SH-SY5Y (cell line): ENCODE measurements at regions not wholly inside any gene's neighbourhood (a gene's known extent, or its start where the extent isn't known, plus 50 kb on each side); places are given as distances from the start of the nearest gene placed in this dataset.

ENCODE experiments used
- GATA2 ChIP-seq: IDR thresholded peaks from 2 replicates; pipeline ENCODE4 v1.6.1; 2011; ENCODE audit warnings: mild to moderate bottlenecking, low read depth, low read length
- GATA3 ChIP-seq: IDR thresholded peaks from 2 replicates; pipeline ENCODE4 v1.6.1; 2011; ENCODE audit warnings: low read depth, mild to moderate bottlenecking, low read length, moderate library complexity

GRCh38 chr14:105765893-105766614 lies 239.7 kb downstream of the TMEM121 start:
- TF ChIP-seq GATA2 (no peak), GATA3 (no peak)

- TF ChIP-seq GATA2, result no peak
- TF ChIP-seq GATA3, result no peak
Measured at GRCh38 chr14:105767315-105767714, 240.9 kb downstream of the TMEM121 start.

- TF ChIP-seq GATA2 (no peak), GATA3 (no peak)
Measured at GRCh38 chr14:105773584-105773983, 247.2 kb downstream of the TMEM121 start.

- no peak for TF ChIP-seq GATA2
- no peak for TF ChIP-seq GATA3
Measured at GRCh38 chr14:105774001-105774400, 247.6 kb downstream of the TMEM121 start.

GRCh38 chr14:105776924-105777323 lies 250.5 kb downstream of the TMEM121 start:
- no peak for TF ChIP-seq GATA2
- TF ChIP-seq GATA3, result no peak

GRCh38 chr14:105783707-105784106 lies 257.3 kb downstream of the TMEM121 start:
- TF ChIP-seq GATA3 (no peak), GATA2 (no peak)

- TF ChIP-seq GATA3 (no peak), GATA2 (no peak)
Measured at GRCh38 chr14:105793836-105794235, 267.5 kb downstream of the TMEM121 start.

GRCh38 chr14:105797546-105797945 lies 271.2 kb downstream of the TMEM121 start:
- no peak for TF ChIP-seq GATA3
- TF ChIP-seq GATA2, result no peak

GRCh38 chr14:105805701-105806100 lies 279.3 kb downstream of the TMEM121 start:
- TF ChIP-seq GATA2, result no peak
- TF ChIP-seq GATA3, result no peak

- no peak for TF ChIP-seq GATA2
- no peak for TF ChIP-seq GATA3
Measured at GRCh38 chr14:105806568-105806967, 280.2 kb downstream of the TMEM121 start.

GRCh38 chr14:105817971-105818711 lies 291.8 kb downstream of the TMEM121 start:
- TF ChIP-seq GATA2, result no peak
- no peak for TF ChIP-seq GATA3

GRCh38 chr14:105818712-105819005 lies 292.3 kb downstream of the TMEM121 start:
- TF ChIP-seq GATA3, result no peak

- TF ChIP-seq GATA2, result no peak
- no peak for TF ChIP-seq GATA3
Measured at GRCh38 chr14:105830171-105830570, 303.8 kb downstream of the TMEM121 start.

- TF ChIP-seq GATA2 (no peak), GATA3 (no peak)
Measured at GRCh38 chr14:105836160-105836559, 309.8 kb downstream of the TMEM121 start.

- no peak for TF ChIP-seq GATA2
- no peak for TF ChIP-seq GATA3
Measured at GRCh38 chr14:105836730-105837129, 310.3 kb downstream of the TMEM121 start.
